ENCODE measurements at regions not wholly inside any gene's neighbourhood (a gene's known extent, or its start where the extent isn't known, plus 50 kb on each side); places are given as distances from the start of the nearest gene placed in this dataset.

GRCh38 chr4:89665662-89666061 is 171.3 kb downstream of the SNCA start:
- DNase-seq = no peak

- DNase-seq = no peak
These were observed 172.4 kb downstream of the SNCA start for GRCh38 chr4:89664521-89664920.

- DNase-seq = no peak
These were observed 175.6 kb downstream of the SNCA start for GRCh38 chr4:89661173-89661899.

- DNase-seq = no peak
These were observed 176.4 kb downstream of the SNCA start for GRCh38 chr4:89660444-89661172.

GRCh38 chr4:89658701-89659024 is 178.3 kb downstream of the SNCA start:
- DNase-seq = no peak

GRCh38 chr4:89657931-89658700 is 178.8 kb downstream of the SNCA start:
- DNase-seq = no peak

GRCh38 chr4:89653012-89653411 is 183.9 kb downstream of the SNCA start:
- no peak for DNase-seq

GRCh38 chr4:89645482-89645881 is 191.5 kb downstream of the SNCA start:
- DNase-seq = no peak

- no peak for DNase-seq
These were observed 195.6 kb downstream of the SNCA start for GRCh38 chr4:89641367-89641687.

- peak in 1 of 2 experiments; percentile 3 for DNase-seq
These were observed 196.2 kb downstream of the SNCA start for GRCh38 chr4:89640620-89641366.

- no peak for DNase-seq
These were observed 197.6 kb downstream of the SNCA start for GRCh38 chr4:89639395-89639794.

- no peak for DNase-seq
These were observed 211.2 kb downstream of the SNCA start for GRCh38 chr4:89625599-89626293.

GRCh38 chr4:89619206-89619962 is 217.6 kb downstream of the SNCA start:
- DNase-seq = no peak

- DNase-seq = no peak
These were observed 218.8 kb downstream of the SNCA start for GRCh38 chr4:89618151-89618550.

- DNase-seq = no peak
These were observed 219.6 kb downstream of the SNCA start for GRCh38 chr4:89617317-89617716.

GRCh38 chr4:89616382-89616781 is 220.6 kb downstream of the SNCA start:
- DNase-seq = no peak

- DNase-seq = no peak
These were observed 221.9 kb downstream of the SNCA start for GRCh38 chr4:89615051-89615450.

- DNase-seq = no peak
These were observed 222.8 kb downstream of the SNCA start for GRCh38 chr4:89614155-89614554.

- DNase-seq = no peak
These were observed 226.7 kb downstream of the SNCA start for GRCh38 chr4:89610236-89610635.

- no peak for DNase-seq
These were observed 227.2 kb downstream of the SNCA start for GRCh38 chr4:89609756-89610155.

- no peak for DNase-seq
These were observed 232.0 kb downstream of the SNCA start for GRCh38 chr4:89604951-89605350.

- no peak for DNase-seq
These were observed 237.9 kb downstream of the SNCA start for GRCh38 chr4:89599026-89599425.
